ENCODE measurements at regions not wholly inside any gene's neighbourhood (a gene's known extent, or its start where the extent isn't known, plus 50 kb on each side); places are given as distances from the start of the nearest gene placed in this dataset.

DNA sequence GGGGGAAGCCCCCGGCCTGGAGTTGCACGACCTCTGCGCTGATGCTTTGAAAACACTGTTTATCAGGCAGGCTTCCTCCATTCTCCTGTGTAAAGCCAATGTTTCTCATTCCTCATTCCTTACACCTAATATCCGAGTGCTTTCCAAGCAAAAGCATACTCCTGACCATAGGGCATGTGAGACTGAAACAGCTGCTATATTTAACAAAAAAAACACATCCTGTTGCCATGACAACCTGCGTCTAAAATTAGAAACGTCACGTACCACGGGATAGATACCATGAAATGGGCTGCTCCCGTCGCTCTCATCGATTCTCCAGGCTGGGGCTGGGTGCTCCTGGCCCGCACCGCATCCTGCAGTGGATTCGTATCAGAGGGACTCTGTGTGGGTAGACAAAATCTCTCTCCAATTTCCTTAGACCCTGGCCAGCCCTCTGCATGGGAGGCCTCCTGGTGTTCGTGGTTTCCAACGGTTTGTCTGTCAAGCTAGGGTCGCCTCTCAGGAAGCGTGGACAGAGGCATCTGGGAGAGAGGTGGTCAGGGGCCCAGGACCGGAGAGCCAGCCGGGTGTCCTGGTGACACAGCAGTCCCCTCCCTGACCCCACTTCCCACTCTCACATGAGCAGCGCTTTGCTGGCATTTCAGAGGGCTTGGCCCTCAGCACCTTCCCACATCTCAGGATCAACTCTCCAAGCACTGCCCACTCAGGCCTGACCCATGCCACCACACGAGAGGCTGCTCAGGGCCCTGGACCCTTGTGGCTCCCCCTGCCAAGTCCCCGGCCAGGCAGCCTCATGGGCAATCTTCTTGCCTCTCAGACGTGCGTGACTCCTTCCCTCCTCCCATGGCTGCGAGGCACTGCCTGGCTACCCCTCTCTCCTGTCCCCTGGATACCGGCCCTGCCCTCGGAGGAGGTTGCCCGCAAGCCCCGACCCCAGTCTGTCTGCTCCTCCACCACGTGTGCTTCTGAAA, 268.1 kb downstream of the NDUFA10 start:
- DNase-seq = peak; percentile 9

DNA sequence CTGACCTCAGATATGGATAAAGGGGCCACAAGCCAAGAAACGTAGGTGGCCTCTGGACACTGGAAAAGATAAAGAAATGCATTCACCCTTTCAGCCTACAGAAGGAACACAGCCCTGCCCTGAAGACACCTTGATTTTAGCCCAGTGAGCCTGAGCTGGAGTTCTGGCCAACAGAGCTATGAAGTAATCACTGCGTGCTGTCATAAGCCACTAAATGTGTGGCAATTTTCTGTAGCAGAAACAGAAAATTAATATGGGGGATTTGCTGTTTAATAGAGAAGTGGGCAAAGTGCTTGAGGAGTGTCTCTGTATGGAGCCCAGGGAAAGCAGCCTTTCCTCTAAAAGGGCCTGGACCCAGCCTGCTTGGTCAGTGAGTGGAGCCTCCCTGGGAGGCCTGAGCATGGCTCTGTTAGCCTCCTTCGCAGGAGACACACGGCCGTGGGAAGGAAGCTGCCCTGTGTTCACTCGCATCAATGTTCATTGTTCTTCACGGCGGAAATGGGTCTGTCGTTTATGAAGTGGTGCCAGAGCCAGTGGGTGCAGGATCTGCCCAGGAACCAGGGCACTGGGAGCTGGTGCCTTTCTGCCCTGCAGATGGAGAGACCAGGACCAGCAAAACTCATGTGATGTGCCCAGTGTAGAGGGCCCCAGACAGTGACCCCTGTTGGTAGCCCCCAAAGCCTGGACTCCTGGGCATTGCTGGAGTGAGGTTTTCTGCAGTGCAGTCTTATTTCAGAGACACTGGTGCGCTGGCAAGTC, 268.9 kb downstream of the NDUFA10 start:
- DNase-seq = no peak

DNA sequence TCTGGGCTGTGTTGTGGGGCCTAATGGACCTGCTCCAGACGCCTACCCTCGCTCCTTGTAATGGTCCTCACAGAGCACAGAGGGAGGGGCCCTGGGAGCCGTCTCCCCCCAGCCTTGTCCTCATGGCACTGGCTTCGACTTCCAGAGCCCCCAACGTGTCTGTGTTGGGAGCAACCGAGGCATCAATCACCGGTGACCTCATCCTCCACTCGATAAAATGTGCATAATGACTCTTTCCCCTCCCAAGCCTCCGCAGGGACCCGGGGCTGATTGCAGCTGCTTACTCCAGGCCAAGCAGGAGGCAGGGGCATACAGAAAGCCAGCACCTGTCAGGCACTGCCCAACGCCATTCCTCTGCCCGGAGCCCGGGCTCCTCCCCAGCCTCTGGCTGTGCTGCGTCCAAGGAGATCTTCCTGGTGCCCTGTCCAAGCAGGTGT, 271.7 kb downstream of the NDUFA10 start:
- DNase-seq = no peak

DNA sequence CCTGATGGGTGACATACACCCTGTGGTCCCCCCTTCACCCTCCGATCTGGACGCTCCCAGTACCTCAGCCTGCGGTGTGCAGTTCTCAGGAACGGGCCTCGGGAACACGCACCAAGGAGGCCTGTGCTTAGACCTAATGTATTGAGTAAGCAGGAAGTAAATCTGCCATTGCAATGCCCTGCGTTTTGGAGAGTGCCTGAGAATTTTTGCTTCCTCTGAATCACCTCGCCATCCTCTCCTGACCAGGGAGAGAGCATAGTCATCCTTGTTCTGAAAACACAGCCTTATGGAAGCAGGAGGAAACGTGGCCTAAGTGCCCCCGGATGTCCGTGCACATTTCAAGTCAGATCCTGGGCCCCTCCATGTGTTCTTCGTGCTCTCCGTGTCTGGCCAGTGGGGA, 272.2 kb downstream of the NDUFA10 start:
- no peak for DNase-seq

DNA sequence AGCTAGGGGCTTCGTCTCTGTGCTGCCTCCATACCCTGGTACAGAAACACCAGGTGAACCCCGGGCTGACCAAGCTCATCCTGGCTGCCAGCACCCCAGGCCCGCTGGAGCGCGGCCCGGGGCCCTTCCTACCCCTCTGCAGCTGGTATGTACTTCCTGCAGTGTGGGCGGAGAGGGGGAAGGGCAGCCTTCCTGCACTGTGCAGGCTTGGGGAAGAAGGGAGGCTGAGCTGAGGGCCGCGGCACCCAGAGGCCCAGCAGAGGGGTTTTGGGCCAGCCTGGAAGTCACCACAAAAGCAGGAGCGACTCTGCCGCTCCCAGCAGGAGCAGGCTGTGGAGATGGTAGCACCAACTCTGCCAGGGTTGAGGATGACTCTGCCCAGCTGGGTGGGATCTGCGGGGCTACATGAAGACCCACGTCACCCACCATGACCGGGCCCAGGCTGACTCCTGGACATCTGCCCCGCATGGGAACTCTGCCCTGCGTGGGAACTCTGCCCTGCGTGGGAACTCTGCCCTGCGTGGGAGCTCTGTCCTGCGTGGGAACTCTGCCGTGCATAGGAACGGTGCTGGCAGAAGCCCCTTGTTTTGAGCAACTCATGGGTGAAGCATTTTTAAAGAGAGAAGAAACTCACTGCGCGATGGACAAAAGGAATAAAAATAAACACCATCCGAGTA, 273.3 kb downstream of the NDUFA10 start:
- no peak for DNase-seq

DNA sequence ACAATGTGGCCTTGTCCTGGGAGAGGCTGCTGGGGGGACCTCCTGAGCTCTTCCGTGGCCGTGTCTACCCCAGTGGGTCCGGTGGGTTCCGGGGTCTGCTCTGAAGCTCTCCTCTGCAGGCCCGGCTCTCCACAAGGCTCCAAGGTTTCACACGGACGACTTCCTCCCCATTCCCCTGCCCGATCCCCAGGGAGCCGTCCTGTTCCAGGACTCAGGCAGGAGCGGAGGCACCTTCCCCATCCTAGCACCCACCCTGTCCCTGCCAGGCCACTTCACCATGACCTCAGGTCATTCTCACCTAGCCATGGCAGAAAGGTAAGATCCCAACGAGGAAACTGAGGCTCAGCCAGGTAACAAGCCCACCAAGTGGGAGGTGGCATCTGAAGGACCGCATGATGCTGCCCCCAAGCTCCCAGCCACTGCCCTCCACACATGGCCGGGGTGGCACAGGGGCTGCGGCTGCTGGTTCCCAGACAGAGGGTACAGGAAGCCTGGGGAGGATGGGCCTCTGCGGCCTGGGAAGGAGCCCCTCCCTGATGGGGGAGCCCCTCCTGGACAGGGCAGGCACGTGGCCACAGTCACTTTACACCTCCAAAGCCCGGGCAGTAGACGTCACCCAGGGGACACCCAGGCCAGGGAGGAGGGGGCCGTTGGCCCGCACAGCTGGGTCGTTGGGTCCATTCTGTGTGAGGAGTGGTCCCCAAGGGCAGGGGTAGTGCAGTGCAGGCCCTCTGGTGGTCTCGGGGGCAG, 274.0 kb downstream of the NDUFA10 start:
- no peak for DNase-seq

DNA sequence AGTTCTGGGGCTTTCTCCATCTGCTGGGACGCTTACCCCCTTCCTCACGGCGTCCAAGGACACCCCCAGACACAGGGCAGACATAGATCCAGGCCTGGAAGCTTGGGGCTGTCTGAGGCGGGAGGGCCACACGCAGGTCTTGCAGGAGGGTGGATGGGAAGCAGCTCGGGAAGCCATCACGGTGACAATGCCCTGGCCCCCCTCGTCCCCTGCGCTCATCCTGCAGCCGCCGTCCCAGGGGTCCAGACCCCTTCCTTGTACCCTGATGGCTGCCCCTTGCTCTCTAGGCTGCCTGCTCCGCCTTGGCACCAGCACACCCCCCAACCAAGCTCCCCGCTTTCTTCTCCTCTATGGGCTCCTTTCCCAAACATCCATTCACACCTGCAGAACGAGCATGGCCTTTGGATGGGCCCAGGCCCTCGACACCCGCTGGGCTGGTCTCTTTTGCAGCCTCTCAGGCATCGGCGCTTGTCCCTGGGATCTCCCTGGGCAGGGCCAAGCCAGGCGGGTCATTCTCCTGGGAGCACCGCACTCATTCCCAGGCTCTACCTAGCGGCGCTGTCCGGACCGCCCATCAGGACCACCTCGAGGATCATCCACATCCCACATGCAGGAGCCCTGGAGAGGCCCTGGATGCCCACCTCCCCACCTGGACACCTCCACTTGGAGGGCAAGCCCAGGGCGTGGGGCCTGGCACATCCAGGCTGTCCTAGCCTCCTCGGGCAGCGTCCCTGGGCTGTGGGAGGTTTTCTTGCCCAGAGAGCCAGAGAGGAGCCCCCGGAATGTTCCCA, 274.9 kb downstream of the NDUFA10 start:
- DNase-seq = no peak

DNA sequence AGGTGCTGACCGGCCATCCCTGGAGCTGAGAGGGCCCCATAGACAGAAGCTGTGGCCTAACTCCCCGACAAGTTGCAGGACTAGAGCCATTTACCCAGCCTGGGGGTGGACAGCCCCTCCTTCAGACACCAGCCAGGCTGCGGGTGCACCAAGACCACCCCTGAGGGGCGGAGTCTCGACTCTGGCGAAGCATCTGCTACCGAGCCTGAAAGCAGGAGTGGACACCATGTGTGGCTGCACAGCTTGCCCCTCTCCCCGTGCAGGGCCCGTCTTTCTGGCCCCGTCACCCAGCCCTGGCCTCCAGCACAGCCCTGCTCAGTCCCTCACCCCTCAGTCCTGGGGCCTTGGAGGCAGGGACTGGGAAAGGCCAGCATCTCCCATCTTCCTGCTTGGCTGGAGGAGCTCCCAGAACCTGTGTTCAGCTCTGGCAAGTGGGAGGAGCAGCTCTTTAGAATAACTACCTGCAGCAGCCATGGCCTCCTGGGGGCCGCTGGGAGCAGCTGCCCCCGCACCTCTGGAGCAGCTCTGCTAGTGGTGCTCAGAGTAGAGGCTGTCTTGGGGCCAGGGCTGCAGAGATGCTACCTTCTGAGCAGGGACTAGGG, 275.8 kb downstream of the NDUFA10 start:
- no peak for DNase-seq

DNA sequence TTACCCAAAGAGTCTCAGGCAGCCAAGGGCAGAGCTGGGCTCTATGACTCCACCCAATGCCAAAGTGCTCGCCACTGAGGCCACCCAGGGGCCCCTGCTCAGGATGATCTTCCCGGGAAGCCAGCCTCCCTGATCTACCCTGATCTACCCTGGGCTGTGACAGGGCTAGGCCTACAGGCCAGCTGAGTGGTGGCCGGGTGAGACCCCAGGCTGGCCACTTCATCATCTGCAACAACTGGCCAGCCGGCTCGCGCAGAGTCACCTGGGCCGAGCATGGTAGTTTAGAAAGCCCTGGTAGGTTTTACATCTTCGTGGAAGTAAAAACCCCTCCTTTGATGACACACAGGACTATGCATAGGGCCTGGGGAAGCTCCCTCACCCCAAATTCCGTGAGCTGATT, 276.3 kb downstream of the NDUFA10 start:
- no peak for DNase-seq

DNA sequence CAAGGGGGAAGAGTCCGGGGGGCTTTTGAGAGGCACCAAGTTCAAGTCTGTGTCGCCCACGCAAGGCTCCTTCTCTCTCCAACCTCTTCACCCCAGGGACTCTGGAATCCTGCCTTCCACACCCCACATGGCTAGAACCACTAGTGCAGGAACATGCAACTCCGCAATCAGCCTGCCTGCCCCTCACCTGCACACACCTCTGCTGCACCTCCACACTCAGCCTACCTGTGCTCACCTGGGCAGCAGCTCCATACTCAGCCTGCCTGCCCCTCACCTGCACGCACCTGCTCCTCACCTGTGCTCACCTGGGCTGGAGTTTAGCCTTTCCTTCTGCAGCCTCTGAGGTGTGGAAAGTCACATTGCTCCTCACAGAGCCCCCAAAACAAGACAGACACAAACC, 277.4 kb downstream of the NDUFA10 start:
- DNase-seq = no peak

DNA sequence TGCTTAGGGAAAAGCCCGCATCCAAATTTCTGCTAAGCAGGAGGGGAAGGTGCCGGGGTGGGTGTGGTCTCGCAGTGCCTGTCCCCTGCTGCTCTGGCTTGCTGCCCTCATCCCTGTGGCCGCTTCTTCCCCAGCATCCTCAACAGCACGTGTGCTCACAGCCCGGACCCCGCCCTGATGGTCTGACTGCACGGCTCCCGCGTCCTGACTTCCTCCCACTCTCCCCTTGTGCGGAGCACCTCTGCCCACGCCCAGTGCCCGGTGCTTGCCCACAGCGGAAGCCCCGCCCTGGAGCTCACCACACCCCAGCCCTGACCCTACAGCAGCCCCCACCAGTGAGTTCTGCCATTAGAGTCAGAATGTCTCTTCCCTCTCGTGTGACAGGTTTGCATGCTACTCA, 277.9 kb downstream of the NDUFA10 start:
- DNase-seq = no peak

DNA sequence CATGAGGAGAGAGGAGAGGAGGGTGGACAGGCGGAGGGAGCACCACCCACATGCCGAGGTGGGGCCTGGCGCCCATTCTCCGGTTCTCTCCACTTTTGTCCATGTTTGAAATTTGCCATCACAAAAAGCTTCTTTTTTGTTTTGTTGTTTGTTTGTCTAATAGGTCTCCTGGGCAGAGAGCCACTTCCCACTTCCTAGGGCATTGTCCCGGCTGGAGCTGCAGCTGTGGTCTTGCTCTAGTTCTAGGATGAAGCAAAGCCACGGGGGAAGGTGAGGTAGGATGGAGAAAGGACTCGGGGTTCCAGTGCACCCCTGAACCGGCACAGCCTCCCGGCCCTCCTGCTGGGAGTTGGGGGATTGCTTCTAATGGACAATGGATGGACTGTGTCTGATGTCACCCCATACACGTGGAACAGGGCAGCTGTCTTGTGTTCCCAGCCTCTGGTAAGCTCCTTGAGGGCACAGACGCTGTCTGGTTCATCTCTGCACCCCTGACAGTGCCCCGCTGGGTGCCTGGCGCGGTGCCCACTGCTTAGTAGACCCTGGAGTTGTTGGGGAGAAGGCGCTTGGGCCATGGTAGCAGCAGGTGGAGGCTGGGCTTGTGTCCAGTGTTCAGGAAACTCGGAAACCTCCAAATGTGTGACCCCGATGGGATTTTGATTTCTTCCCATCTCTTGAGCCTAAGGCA, 278.4 kb downstream of the NDUFA10 start:
- no peak for DNase-seq

DNA sequence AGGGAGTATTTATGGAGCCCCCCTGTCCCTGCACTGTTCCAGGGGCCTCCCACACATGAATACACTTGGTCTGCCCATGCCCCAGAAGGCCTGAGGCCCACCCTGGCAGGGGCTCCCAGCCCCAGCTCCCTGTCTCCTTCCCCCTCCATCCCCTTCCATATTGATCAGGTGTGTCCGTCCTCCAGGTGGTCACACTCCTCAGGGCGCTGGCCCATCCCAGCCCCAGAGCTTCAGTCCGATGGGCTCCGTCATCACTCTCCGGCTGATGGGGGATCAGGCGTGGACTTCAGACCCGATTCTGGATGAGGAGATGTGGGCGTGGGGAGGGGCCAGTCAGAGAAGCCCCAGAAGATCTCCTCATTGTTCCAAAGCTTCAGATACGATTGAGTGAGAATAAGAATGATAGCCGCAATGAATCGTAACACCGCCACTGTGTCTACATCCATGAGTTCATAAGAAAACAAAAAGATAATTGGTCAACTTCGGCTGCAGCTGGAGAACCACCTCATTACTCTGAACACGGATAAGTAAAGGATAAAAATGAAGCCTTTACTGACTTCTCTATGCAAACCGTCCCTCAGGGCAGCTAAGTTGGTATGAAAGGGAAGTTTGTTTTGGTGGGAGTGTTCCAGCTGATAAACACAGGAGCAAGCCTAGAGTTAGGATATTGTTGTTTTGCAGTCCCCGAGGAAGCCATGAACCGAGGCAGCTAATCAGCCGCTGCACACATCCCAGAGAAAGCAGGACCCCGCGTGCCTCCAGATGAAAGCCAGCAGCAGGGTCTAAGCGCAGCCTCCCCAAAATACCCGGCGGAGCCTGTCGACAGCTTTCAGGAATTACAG, 279.5 kb downstream of the NDUFA10 start:
- no peak for DNase-seq

DNA sequence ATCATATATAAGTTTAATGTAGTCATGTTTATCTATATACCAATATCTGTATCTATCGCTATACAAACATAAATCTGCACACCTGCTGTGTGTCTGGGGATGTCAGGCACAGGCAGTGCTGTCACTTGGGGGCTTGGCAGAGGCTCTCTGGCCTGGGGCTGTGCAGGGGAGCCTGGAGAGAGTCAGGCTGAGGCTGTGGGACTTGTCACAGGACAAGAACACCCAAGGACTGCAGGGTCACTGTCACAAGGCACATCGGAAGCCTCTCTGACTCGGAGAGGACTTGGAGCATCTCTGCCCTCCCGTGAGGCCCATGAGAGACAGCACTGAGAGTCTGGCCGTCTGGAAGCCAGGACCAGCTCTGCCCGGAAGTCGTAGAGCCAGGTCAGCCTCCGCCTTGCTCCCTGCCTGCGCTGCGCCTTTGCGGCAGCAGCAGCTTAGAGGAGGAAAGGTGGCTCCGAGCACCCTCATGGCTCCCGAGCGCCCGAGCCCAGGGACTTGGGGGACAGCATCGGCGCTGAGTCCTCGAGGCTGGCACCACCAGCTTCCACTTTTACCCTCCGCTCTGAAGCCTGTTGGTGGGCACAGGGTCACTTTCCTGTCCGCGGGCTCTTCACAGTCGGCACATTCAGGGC, 280.3 kb downstream of the NDUFA10 start:
- no peak for DNase-seq

DNA sequence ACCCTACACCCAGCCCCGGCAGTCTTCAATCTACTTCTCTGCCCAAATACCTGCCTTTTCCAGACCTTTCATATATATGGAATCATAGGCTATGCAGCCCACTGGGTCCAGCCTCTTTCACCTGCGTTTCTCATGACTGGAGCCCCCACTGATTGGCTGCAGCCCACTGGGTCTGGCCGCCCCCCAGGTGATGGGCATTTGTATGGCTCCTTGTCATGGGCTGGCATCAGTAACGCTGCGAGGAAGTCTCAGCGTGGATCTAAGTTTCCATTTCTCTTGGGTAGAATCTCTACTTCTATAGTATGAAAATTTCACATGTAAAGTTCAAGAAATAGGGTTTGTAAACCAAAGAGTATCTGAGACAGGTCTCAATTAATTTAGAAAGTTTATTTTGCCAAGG, 281.9 kb downstream of the NDUFA10 start:
- no peak for DNase-seq

DNA sequence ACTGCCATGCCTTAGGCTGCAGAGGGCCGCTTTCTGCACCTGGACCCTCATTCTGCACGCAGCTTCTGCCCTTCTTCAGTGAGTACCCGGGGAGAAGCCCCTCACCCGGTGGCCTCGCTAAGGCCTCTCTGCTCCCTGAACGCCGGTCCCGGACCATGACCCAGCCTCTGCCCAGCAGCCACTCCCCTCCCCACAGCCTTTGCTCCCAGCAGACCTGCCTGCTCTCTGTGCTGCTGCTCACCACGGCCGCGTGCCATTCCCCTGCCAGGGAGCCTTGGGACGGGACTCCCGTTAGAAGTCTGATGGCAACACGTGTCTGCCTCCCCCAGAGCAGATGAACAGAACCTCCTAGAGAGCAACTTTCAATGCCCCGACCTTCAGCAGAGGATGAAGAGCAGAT, 282.8 kb downstream of the NDUFA10 start:
- no peak for DNase-seq

DNA sequence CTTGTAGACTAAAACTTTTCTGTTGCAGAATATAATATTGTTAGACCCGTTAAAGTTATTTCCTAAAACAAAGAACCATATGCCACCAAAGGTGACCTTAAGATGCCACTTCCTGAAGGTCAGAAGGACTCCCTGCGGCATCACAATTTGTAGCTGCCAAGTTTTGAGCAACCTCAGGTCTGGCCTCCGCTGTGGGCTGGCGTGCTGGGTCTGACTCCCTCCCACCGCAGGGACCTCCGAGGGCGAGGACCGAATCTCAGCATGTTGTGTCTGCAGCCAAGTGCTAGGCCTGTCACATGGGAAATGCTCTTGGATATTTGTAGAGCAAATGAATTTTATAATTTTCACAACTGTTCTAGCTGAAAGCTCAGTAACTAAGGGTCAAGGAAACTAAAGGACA, 285.9 kb downstream of the NDUFA10 start:
- DNase-seq = no peak

DNA sequence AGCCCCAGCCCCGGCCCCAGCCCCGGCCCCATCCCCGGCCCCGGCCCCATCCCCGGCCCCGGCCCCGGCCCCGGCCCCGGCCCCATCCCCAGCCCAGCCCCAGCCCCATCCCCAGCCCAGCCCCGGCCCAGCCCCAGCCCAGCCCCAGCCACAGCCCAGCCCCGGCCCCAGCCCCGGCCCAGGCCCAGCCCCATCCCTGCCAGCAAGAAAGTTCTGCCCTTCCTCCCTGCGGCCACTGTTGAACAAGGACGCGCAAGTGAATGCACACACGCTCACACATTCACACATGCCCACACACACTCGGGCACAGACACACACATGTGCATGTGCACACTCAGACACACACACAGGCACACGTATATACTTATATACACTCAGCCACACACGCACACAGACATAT, 287.0 kb downstream of the NDUFA10 start:
- DNase-seq = no peak

DNA sequence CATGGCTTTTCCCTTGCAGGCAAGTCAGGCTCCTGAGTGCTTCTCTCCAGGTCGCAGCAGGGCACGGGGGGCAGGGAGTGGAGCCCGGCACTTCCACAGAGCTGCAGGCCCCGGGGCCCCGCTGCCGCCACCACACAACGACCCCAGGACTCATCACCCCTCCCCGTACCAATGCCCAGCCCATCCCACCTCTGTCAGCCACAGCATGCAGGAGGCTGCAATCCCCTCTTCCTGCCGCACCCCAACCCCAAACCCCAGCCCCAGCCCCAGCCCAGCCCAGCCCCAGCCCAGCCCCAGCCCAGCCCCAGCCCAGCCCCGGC, 288.0 kb downstream of the NDUFA10 start:
- no peak for DNase-seq

Data from fibroblast of upper back skin (primary cell).